GM19240 (cell line): ENCODE measurements at regions not wholly inside any gene's neighbourhood (a gene's known extent, or its start where the extent isn't known, plus 50 kb on each side); places are given as distances from the start of the nearest gene placed in this dataset.
"Not testable (repeated sequence)": the region's sequence is repeated elsewhere in the genome, so short reads cannot be mapped to it uniquely, and the experiment has no call there.

ENCODE experiments used
- DNase-seq: peaks from one replicate; pipeline ENCODE4 v3.0.0; 2011; ENCODE audit warnings: low spot score; ENCODE audit not compliant: insufficient read length

DNA sequence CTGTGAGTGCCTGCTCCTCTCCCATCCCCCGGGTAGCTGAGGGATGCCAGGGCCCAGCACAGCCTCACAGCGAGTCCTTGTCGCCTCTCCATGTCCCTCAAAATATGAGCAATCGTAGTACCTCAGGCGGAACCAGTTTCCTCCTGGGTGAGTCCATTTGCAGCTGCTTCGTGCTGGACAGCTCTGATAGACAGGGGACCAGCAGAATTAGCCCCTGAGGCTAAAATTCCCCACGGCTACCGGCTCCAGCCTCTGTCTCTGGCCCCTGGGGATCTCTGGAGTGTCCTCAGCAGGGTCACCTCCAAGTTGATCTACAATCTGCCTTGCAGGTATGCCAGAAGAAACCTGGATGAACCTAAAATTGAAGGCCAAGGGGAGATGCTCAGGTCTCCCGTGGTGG lies 115.8 kb upstream of the FBXL7 start:
- no peak for DNase-seq

DNA sequence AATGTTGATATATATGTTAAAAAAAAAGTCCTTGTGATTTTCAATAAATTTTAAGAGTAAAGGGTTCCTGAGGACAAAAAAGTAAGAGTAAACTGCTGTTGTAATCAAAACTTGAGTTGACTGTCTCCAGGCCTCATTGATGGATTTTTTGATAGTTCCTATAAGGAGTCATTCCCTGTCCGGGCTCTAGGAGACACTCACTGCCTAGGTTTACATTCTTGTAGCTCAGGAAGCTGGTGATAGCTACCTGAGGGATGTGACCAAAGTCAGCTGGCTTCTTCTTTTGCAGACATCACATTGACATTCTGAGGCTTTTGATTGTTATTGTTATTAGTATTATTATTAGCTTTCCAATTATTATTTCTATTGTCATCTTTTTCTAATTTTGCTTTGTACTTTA lies 116.5 kb upstream of the FBXL7 start:
- DNase-seq = no peak

DNA sequence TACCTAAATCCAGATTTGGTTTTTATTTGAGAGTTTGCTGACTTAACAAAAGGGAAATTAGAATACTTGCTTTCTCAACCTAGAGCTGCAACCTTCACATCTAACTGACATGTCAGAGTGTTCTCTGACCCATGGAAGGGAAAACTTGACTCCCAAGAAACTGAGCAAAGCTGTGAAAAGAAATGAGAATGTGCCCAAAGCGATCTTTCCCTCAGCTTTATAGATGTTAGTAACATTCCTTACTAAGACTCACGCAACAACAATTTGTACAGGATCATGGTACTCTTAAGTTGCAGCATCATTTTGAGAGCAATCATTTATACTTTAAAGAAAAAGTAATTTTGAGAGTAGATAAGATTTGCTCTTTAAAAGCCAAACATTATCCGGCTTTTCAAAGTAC lies 117.0 kb upstream of the FBXL7 start:
- DNase-seq = no peak

DNA sequence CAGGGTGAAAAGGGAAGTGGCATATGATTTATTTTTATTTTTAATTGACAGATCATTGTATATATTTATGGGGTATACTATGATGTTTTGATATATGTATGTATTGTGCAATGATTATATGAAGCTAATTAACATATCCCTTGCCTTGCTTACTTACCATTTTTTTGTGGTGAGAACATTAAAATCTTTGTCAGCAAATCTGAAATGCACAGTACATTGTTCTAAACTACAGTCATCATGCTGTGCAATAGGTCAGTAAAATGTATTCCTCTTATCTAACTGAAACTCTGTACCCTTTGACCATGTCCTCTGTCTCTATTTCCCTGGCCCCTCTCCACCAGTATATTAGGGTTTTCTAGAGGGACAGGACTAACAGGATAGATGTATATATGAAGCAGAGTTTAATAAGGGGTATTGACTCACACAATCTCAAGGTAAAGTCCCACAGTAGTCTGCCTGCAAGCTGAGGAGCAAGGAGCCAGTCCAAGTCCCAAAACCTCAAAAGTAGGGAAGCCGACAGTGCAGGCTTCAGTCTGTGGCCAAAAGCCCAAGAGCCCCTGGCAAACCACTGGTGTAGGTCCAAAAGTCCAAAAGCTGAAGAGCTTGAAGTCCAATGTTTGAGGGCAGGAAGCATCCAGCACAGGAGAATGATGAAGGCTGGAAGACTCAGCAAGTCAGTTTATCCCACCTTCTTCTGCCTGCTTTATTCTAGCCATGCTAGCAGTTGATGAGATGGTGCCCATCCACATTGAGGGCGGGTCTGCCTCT lies 122.2 kb upstream of the FBXL7 start:
- DNase-seq = no peak

DNA sequence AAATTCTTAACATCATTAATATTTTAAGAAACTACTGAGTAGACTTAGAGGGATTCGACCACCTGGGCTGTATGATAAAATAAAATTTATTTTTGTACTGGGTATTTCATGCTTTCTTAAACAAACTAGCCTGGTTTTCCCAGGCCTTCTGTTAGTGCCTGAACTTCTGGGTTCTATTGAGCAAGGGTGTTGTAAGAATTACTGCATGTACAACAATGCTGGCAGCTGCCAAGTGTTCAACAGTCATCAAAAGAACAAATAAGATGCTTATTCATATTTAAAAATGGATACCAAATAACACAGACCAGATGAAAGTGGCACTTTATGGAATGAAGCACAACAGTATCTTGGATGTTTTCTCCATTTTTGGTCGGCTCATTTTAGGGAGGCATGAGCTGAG lies 123.2 kb upstream of the FBXL7 start:
- no peak for DNase-seq

DNA sequence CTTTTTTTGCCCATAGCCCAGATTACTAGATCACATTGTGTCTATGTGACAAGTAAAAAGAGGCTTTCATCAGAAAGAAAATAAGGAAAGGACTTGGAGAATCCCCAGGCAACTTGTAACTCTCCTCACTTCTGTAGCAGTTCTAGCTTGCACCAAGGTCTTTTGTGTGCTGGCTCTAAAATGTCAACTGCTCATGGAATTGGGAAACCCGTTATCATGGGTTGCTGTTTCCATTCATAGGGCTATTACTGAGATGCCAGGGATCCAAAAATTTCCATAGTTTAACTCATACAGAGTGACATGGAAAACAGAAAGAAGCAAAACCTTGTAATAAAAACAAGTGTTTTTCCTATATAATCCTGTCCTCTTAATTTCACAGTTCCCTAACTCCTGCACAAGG lies 123.9 kb upstream of the FBXL7 start:
- DNase-seq = no peak

DNA sequence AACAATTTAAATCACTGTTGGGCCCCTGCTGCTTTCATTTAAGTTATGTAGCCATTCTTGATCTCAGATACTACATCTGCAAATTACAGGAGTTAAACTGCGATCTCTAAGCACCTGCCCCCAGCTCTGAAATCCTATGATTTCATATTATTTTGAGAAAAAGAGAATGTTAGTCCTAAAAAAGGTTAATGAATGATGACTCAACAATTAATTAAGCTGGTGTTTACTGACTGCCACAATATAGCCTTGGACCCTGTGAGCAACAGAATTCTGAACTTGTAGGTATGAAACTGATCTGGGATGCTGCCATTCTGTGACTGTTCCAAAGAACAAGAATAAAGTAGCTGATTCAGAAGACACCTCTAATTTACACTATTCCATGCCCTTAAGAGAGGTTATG lies 124.4 kb upstream of the FBXL7 start:
- DNase-seq = no peak

DNA sequence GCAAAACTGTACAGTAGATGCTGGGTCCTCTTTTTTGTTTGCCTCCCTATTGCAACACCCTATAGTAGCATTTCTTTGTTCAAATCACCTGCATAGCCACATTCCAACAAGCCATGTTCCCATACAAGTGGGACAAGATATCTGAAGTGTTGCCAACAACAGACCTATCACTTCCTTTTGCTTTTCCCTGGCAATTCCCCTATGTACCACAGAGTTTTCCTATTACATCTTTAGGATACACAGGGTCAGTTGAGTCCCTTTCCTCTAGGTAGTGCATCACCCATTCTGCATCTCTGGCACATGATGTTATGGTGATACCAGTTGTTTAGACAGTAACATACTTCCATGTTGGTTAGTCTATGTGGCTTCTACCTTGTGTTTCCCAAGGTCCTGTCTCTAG lies 125.1 kb upstream of the FBXL7 start:
- DNase-seq = no peak

DNA sequence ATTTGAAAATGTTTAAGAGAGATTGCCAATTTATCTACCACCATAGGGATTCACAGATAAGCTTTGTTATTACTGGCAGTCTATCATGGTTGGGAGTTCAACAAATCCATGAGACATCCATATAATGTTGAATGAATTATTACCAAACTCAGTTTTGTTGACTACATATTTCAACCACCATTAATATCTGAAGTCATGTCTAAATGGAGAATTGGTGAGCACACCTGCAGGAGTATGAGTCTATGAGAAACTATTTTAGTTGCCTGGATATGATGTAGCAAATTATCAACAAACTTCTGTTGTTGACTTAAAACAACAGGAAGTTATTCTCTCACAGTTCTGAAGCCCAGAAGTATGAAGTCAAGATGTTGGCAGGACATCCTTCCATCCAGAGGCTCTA lies 126.8 kb upstream of the FBXL7 start:
- DNase-seq = no peak

DNA sequence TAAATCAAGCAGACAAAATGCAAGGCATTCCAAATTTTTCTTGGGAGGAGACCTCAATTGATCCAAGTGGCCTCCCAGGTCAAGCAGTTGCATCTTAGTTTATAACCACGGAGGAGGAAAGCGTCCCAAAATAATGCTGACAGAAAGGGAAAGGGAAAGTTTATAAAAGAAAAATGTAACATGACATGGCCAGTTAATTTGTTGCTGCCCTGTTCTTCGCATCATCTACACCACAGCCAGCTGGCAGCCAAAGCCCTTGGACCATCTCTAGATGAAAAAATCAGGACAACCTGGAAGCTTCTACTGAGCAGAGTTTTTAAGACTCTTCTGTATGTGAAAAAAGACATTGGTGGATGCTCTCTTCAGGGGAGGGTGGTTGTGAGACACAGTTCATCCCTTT lies 128.8 kb upstream of the FBXL7 start:
- no peak for DNase-seq

DNA sequence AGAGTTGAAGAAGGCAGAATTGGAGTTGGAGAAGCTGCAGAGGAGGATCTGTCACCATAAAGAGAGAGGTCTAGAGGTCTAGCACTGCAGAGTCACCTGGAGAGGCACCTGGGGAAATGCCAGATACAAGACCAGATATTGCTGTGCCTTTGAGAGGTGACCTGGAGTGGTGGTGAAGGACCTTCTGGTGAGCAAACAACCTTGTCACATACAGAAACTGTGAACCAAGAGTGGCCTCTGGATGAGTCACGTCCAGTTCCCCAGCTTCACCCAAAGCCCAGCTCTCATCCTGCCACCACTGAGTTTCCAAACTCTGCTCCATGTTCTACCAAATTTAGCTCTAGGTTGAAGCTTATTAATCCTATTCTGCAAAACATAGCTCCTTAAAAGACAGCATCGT lies 131.1 kb upstream of the FBXL7 start:
- DNase-seq = no peak

DNA sequence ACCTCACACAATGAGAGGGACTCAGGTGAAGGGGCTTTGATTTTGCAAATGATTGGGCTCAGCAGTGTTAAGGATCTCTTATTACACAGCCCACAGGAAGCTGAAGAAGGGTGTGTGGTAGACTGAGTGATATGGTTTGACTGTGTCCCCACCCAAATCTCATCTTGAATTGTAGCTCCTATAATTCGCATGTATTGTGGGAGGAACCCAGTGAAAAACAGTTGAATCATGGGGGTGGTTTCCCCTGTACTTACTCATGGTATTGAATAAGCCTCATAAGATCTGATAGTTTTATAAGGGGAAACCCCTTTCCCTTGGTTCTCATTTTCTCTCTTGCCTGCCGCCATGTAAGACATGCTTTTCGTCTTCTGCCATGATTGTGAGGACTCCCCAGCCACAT lies 132.5 kb upstream of the FBXL7 start:
- no peak for DNase-seq

DNA sequence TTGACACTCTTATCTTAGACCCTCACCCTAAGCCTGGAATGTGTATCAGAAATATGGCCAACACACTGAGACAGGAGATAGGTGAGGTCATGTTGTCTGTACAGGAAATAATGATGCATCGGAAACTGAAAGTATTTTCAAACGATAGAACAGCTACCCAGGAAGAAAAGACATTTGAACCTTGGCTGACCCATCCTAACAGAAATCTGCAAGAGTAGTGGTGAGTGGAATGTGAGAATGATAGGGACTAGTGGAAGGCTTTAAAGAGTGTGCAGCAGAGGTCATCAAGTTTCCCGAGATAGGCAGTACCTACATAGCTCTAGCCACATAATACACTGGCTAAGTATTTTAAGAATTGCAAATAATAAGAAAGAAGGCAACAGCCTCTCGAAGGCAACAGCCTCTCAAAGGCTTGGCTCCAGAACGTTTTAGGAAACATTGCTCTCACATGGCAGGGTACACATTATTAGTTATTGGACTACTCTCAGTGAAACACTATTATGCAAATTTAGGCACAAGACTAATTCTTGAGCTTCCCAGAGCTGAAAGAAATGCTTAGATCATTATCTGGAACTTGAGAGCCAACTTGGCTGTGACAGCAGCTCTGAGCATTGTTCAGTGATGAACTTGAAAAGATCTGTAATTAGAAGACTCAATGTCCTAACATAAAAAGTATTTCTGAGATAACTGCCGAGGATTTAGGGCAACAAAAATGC lies 133.1 kb upstream of the FBXL7 start:
- DNase-seq = no peak

DNA sequence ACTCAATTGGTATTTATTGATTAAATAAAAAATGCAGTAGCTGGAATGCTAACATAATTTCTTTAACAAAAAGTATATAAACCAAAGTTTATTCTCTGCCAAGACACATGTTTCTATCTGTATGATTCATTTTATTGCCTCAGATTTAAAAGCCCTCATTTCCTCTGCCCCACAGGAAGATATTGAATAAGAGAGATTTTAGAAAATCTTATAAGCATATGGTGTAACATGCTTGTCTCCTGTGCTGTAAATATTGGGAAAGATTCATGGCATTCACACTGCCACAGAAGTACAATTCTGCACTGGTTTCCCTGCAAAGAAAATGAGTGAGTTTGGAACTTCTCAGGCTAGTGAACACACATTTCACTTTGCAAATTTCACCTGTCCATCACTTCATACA lies 134.9 kb upstream of the FBXL7 start:
- DNase-seq = no peak

DNA sequence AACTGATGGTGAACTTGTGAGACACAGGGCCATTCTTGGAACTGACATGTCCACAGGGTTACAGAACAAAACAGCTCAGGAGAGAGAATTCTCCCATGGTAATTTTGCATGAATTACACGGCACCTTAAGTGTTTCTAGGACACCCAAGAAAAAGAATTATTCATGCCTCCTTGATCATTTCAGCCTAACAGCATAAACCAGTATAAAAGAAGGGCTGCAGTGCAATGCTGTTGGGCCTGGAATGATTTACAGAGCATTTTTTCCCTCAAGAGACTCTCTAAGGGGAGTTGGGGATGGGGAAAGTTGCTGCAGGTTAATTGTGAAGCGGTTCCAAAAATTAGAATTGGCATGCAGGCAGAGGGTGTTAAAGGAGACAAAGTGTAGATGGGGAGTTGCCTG lies 136.4 kb upstream of the FBXL7 start:
- no peak for DNase-seq

DNA sequence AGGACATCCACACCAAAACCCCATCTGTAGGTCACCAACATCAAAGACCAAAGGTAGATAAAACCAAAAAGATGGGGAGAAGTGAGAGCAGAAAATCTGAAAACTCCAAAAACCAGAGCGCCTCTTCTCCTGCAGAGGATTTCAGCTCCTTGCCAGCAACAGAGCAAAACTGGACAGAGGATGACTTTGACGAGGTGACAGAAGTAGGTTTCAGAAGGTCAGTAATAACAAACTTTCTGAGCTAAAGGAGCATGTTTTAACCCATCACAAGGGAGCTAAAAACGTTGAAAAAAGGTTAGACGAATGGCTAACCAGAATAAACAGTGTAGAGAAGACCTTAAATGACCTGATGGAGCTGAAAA lies 142.9 kb upstream of the FBXL7 start:
- not testable (repeated sequence) for DNase-seq

DNA sequence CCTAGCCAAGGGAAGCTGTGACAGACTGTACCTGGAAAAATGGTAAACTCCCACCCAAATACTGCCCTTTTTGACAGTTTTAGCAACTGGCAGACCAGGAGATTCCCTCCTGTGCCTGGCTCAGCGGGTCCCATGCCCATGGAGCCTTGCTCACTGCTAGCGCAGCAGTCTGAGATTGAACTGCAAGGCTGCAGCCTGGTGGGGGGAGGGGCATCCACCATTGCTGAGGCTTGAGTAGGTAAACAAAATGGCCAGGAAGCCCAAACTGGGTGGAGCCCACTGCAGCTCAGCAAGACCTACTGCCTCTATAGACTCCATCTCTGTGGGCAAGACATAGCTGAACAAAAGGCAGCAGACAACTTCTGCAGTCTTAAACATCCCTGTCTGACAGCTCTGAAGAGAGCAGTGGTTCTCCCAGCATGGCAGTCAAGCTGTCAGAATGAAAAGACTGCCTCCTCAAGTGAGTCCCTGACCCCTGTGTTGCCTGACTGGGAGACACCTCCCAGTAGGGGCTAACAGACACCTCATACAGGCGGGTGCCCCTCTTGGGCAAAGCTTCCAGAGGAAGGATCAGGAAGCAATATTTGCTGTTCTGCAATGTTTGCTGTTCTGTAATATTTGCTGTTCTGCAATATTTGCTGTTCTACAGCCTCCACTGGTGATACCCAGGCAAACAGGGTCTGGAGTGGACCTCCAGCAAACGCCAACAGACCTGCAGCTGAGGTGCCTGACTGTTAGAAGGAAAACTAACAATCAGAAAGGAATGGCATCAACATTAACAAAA lies 143.5 kb upstream of the FBXL7 start:
- not testable (repeated sequence) for DNase-seq

DNA sequence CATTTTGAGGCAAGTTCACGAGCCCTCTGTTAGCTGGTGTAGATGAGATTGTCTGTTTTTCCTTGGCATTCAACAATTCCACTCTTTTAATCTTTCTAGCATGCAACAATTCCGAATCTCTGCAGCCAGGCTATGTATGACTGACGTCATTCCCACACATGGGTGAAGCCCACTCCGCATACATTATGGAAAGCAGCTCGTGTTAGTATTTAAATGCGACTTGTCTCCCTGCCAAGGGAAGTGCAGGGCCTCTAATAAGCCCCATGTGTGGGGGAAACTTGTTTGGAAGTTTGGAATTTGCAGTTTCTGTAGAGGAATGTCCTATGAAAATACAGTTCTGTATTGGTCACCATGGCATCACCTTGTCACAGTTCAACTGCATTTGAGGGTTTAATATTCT lies 146.0 kb upstream of the FBXL7 start:
- no peak for DNase-seq

DNA sequence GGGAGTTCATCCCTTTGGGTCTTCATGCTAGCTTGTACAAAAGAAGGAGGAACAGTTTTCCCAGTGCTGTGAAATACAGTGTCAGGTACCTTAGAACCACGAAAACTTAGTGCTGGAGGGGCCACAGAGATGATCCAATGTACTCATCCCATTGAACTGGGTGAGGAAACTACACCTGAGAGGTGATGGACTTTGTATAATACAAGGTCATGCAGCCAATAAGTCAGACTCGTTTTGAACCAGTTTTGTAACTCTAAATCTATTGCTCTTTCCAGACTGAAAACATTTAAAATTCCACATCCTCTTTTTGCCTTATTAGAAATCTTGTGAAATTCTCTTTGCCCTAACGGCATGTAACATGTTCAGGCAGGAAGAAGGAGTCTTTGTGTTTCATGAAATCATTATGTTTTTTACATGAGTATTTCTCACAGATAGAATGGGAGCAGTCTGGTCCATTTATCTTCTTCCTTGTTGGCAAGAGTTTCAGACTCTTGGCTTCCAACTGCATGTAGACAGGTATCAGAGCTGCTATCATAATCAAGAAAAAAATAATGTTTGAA lies 146.8 kb upstream of the FBXL7 start:
- no peak for DNase-seq

DNA sequence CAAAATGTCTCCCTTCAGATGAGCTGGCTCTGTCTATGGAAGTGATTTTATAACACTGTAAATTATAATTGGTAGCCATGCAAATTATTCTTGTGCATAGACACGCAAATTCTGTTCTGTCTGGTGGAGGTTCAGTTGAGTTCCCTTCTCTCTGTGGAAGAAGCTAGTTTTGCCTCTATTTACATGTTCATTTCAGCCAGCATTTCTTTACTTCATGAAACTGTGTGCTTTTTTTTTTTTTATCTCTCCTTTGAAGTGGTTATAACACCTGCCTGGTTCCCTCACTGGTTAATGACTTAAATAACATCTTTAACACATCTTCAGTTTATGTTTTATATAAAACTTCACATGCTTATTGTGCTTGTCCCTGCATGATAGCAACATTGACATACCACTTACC lies 149.4 kb upstream of the FBXL7 start:
- no peak for DNase-seq

DNA sequence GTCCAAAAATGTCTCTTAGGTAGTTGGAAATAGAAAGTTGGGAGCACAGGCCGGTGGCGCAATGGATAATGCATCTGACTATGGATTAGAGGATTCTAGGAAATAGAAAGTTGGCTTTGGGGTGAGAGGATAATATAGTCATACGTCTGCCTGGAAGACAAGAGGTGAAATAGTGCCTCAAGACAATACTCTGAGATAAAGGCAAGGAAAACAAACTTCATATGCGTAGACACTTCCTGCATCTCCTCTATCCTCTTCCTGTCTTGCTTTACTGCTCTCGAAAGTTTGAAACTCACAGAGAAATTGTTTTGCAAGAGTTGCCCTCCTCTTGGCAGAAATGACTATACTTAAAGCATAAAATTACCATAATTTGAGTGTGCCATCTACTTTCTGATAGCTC lies 153.2 kb upstream of the FBXL7 start:
- no peak for DNase-seq

DNA sequence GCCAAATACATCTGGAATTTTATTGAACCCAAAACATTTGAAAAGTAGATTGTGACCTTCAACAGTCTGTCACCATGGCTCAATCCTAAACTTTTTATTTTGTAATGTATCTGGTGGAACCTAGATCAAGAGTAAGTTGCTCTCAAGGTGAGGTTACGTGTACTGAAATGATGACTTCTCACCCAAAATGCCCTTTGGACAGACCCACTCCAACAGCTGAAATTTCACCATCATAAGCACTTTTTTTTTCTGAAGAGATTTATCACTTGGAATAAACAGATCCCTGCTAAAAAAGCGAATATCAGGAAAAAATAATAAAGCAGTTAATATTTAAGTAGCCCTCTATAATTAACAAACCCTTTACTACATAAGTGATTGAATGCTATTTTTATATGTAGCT lies 155.0 kb upstream of the FBXL7 start:
- DNase-seq = no peak
